ENCODE measurements at regions not wholly inside any gene's neighbourhood (a gene's known extent, or its start where the extent isn't known, plus 50 kb on each side); places are given as distances from the start of the nearest gene placed in this dataset.

GRCh38 chr13:106143930-106144709 lies 391.3 kb downstream of the EFNB2 start (continued):
- TF ChIP-seq EZH2 (IDR thresholded peaks at IDR 0.05; ENCODE audit: low read depth, low read length, severe bottlenecking) (no peak), SIX5 (IDR thresholded peaks at IDR 0.05; ENCODE audit: low read depth, low read length) (no peak), ASH2L (IDR thresholded peaks at IDR 0.05; ENCODE audit: low read length) (peak; percentile 66), EP300 (IDR thresholded peaks at IDR 0.05; ENCODE audit: borderline replicate concordance in 1 of 2, low read depth in 2 of 2, low read length in 2 of 2) (no peak), FOSL1 (IDR thresholded peaks at IDR 0.05; ENCODE audit: insufficient read depth, low read depth, low read length) (no peak), KDM4A (IDR thresholded peaks at IDR 0.05; ENCODE audit: low read depth, low read length, severe bottlenecking) (no peak)
